ENCODE measurements at regions not wholly inside any gene's neighbourhood (a gene's known extent, or its start where the extent isn't known, plus 50 kb on each side); places are given as distances from the start of the nearest gene placed in this dataset.

GRCh38 chr12:124394462-124395128 lies 99.7 kb downstream of the RFLNA start:
- Histone ChIP-seq H4K20me1 (ENCODE audit: control insufficient read depth, extremely low read depth, insufficient read depth, low read length) (no peaks in the 10 kb centered on the region), H3K4me3 (replicated peaks in 1 of 4; ENCODE audit: control extremely low read depth in 1 of 4, insufficient read depth in 1 of 4, low read depth in 3 of 4, low read length in 4 of 4) (no peak overlapping the region), H3K9ac (ENCODE audit: insufficient read depth, low read length) (no peak overlapping the region), H3K27ac (ENCODE audit: insufficient read depth, low read length) (no peak overlapping the region), H3K27me3 (ENCODE audit: control insufficient read depth, insufficient read depth, low read length) (no peaks in the 10 kb centered on the region), H2AFZ (ENCODE audit: low read length) (no peak overlapping the region), H3K4me2 (ENCODE audit: extremely low read depth, insufficient read depth, low read length) (no peak overlapping the region), H3K9me3 (ENCODE audit: control insufficient read depth, insufficient read depth, low read depth, low read length) (no peaks in the 10 kb centered on the region), H3K36me3 (ENCODE audit: control insufficient read depth, insufficient read depth, low read length) (peaks cover 5% of the 10 kb centered on the region), H3K4me1 (ENCODE audit: control insufficient read depth, extremely low read depth, insufficient read depth, low read length) (peaks cover 45% of the 10 kb centered on the region), H3K79me2 (ENCODE audit: control insufficient read depth, insufficient read depth, low read length) (no peaks in the 10 kb centered on the region)
- TF ChIP-seq EZH2 (IDR thresholded peaks at IDR 0.05; ENCODE audit: low read length, missing control alignments) (no peak), CTCF (conservative IDR thresholded peaks at IDR 0.05 in 1 of 2, IDR thresholded peaks at IDR 0.05 in 1 of 2; ENCODE audit: low read depth in 1 of 2, low read length in 2 of 2) (no peak)
- peak in 1 of 2 donors; percentile 59 for DNase-seq (ENCODE audit: low read depth in 2 of 2)

GRCh38 chr12:124393831-124394230 lies 98.9 kb downstream of the RFLNA start:
- Histone ChIP-seq H3K36me3 (ENCODE audit: control insufficient read depth, insufficient read depth, low read length) (peaks cover 5% of the 10 kb centered on the region), H3K79me2 (ENCODE audit: control insufficient read depth, insufficient read depth, low read length) (no peaks in the 10 kb centered on the region), H3K9ac (ENCODE audit: insufficient read depth, low read length) (no peak overlapping the region), H4K20me1 (ENCODE audit: control insufficient read depth, extremely low read depth, insufficient read depth, low read length) (no peaks in the 10 kb centered on the region), H3K9me3 (ENCODE audit: control insufficient read depth, insufficient read depth, low read depth, low read length) (no peaks in the 10 kb centered on the region), H3K27me3 (ENCODE audit: control insufficient read depth, insufficient read depth, low read length) (no peaks in the 10 kb centered on the region), H2AFZ (ENCODE audit: low read length) (no peak overlapping the region), H3K4me1 (ENCODE audit: control insufficient read depth, extremely low read depth, insufficient read depth, low read length) (peaks cover 51% of the 10 kb centered on the region), H3K27ac (ENCODE audit: insufficient read depth, low read length) (no peak overlapping the region), H3K4me3 (replicated peaks in 1 of 4; ENCODE audit: control extremely low read depth in 1 of 4, insufficient read depth in 1 of 4, low read depth in 3 of 4, low read length in 4 of 4) (no peak overlapping the region), H3K4me2 (ENCODE audit: extremely low read depth, insufficient read depth, low read length) (no peak overlapping the region)
- TF ChIP-seq CTCF (conservative IDR thresholded peaks at IDR 0.05 in 1 of 2, IDR thresholded peaks at IDR 0.05 in 1 of 2; ENCODE audit: low read depth in 1 of 2, low read length in 2 of 2) (no peak), EZH2 (IDR thresholded peaks at IDR 0.05; ENCODE audit: low read length, missing control alignments) (no peak)
- no peak for DNase-seq (ENCODE audit: low read depth in 2 of 2)

- Histone ChIP-seq H3K4me2 (ENCODE audit: extremely low read depth, insufficient read depth, low read length) (no peak overlapping the region), H3K27me3 (ENCODE audit: control insufficient read depth, insufficient read depth, low read length) (no peaks in the 10 kb centered on the region), H3K4me1 (ENCODE audit: control insufficient read depth, extremely low read depth, insufficient read depth, low read length) (peaks cover 51% of the 10 kb centered on the region)
Observed at GRCh38 chr12:124393414-124393790, 98.5 kb downstream of the RFLNA start.

More at GRCh38 chr12:124393414-124393790, 98.5 kb downstream of the RFLNA start:
- H3K27ac ChIP-seq (ENCODE audit: insufficient read depth, low read length), result peak overlapping the region; percentile 56
- no peak for DNase-seq (ENCODE audit: low read depth in 2 of 2)
- H3K4me3 ChIP-seq (replicated peaks in 1 of 4; ENCODE audit: control extremely low read depth in 1 of 4, insufficient read depth in 1 of 4, low read depth in 3 of 4, low read length in 4 of 4), result no peak overlapping the region
- no peaks in the 10 kb centered on the region for H4K20me1 ChIP-seq (ENCODE audit: control insufficient read depth, extremely low read depth, insufficient read depth, low read length)
- no peaks in the 10 kb centered on the region for H3K9me3 ChIP-seq (ENCODE audit: control insufficient read depth, insufficient read depth, low read depth, low read length)
- H2AFZ ChIP-seq (ENCODE audit: low read length), result no peak overlapping the region
- peaks cover 2% of the 10 kb centered on the region for H3K79me2 ChIP-seq (ENCODE audit: control insufficient read depth, insufficient read depth, low read length)
- H3K9ac ChIP-seq (ENCODE audit: insufficient read depth, low read length), result peak overlapping the region; percentile 48
- peaks cover 5% of the 10 kb centered on the region for H3K36me3 ChIP-seq (ENCODE audit: control insufficient read depth, insufficient read depth, low read length)
- TF ChIP-seq EZH2 (IDR thresholded peaks at IDR 0.05; ENCODE audit: low read length, missing control alignments) (no peak), CTCF (conservative IDR thresholded peaks at IDR 0.05 in 1 of 2, IDR thresholded peaks at IDR 0.05 in 1 of 2; ENCODE audit: low read depth in 1 of 2, low read length in 2 of 2) (no peak)

Measured in fibroblast of lung (primary cell).